Epithelial cell of esophagus (primary cell): ENCODE measurements at regions not wholly inside any gene's neighbourhood (a gene's known extent, or its start where the extent isn't known, plus 50 kb on each side); places are given as distances from the start of the nearest gene placed in this dataset.
"Not testable (repeated sequence)": the region's sequence is repeated elsewhere in the genome, so short reads cannot be mapped to it uniquely, and the experiment has no call there.

Experiments
- DNase-seq: peaks from one replicate; pipeline ENCODE4 v3.0.0; 2010; ENCODE audit warnings: low read depth
- H3K4me3 ChIP-seq: 2 replicates; pipeline ENCODE4 v1.5.1; 2011; ENCODE audit warnings: mild to moderate bottlenecking, low read length, control low read depth
- CTCF ChIP-seq: IDR thresholded peaks from 2 replicates; pipeline ENCODE4 v1.5.1; 2011; ENCODE audit warnings: low read depth, mild to moderate bottlenecking, low read length, control low read depth, inconsistent platforms; ENCODE audit not compliant: insufficient read depth; ENCODE audit errors: missing control alignments

GRCh38 chr10:33022691-33023090 is 64.7 kb upstream of the ITGB1 start:
- TF ChIP-seq CTCF, result no peak
- no peak for DNase-seq
- no peak overlapping the region for H3K4me3 ChIP-seq

GRCh38 chr10:33022090-33022489 is 64.1 kb upstream of the ITGB1 start:
- TF ChIP-seq CTCF, result no peak
- H3K4me3 ChIP-seq, result no peak overlapping the region
- DNase-seq, result peak; percentile 37

DNA sequence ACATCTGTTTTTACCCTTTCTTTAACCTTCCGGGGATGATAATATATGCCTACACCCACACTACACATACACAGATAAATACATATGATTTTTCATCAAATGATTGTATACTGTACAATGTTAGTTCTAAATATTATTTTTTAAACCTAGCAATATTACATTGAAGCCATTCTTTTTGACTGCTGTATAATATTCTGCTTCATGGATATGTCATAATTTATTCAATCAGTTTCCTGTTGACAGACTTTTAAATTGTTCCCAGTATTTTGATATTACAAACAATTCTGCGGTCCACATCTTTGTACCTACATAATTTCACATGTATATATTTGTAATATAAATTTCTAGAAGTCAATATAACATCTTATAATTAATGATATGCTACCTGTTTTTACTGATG is 59.0 kb upstream of the ITGB1 start:
- no peak for DNase-seq
- TF ChIP-seq CTCF, result no peak
- H3K4me3 ChIP-seq, result no peak overlapping the region

DNA sequence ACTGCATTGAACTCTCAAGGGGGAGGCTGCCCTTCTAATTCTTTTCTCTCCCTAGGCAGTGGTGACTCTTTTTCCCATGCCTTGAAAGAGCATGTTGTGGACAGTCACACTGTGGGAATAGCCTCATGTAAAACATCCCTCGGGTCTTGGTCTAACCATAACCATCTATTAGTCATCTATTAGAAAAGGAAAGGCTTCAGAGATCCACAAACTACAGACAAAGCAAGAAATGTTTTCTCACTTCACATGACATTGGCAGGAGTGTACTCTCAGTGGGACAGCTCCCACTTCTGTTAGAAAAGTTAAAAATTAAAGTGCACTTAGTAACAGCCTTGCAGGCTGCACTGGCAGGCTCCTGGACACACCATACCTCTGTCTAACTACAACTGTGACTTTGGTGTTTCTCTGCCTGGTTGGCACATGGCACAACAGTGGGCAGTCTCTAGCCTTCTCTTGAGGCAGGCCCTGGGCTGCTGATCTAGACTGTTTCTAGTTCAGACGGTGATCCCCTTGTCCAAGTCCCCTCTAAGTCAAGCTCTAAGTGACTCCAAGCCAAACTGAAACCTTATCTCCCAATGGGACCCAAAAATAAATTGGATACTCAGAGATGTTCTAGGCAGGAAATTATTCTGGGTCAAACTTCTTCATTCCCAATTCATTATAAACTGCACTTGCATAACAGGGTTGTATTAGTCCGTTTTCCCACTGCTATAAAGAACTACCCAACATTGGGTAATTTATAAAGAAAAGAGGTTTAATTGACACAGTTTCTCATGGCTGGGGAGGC is 57.9 kb upstream of the ITGB1 start:
- H3K4me3 ChIP-seq, result no peak overlapping the region
- DNase-seq, result no peak
- no peak for TF ChIP-seq CTCF

DNA sequence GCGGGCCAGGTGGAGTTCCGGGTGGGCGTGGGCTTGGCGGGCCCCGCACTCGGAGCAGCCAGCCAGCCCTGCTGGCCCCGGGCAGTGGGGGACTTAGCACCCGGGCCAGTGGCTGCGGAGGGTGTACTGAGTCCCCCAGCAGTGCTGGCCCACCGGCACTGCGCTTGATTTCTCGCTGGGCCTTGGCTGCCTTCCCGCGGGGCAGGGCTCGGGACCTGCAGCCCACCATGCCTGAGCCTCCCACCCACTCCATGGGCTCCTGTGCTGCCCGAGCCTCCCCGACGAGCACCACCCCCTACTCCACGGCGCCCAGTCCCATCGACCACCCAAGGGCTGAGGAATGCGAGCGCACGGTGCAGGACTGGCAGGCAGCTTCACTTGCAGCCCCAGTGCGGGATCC is 55.3 kb upstream of the ITGB1 start:
- not testable (repeated sequence) for H3K4me3 ChIP-seq, DNase-seq

- no peak for DNase-seq
- TF ChIP-seq CTCF, result no peak
- no peak overlapping the region for H3K4me3 ChIP-seq
These were observed 54.3 kb upstream of the ITGB1 start for GRCh38 chr10:33012306-33012705.

GRCh38 chr10:33010132-33011037 is 52.4 kb upstream of the ITGB1 start:
- DNase-seq, result peak; percentile 82
- H3K4me3 ChIP-seq, result no peak overlapping the region
- TF ChIP-seq CTCF, result peak; percentile 55
